SJCRH30 (cell line): ENCODE measurements at regions not wholly inside any gene's neighbourhood (a gene's known extent, or its start where the extent isn't known, plus 50 kb on each side); places are given as distances from the start of the nearest gene placed in this dataset.
A peak's percentile ranks its signal among the peaks of the same experiment; 100 is the strongest.

Experiments
- DNase-seq, 2 experiments: peaks; one replicate each; pipeline ENCODE4 v3.0.0-alpha.2; 2015 to 2020
- H3K27ac ChIP-seq: fragments of 250-450 bp; sonication (Bioruptor Pico); 2 replicates; pipeline ENCODE4 v1.5.1; 2020; ENCODE audit warnings: mild to moderate bottlenecking, moderate library complexity
- H3K27me3 ChIP-seq: fragments of 250-450 bp; sonication (Bioruptor Pico); 2 replicates; pipeline ENCODE4 v1.5.1; 2020; ENCODE audit warnings: mild to moderate bottlenecking, moderate library complexity
- H3K36me3 ChIP-seq: fragments of 250-450 bp; sonication (Bioruptor Pico); 2 replicates; pipeline ENCODE4 v1.5.1; 2020; ENCODE audit warnings: mild to moderate bottlenecking, moderate library complexity
- H3K4me1 ChIP-seq: fragments of 250-450 bp; sonication (Bioruptor Pico); 2 replicates; pipeline ENCODE4 v1.5.1; 2020; ENCODE audit warnings: mild to moderate bottlenecking, moderate library complexity
- H3K4me3 ChIP-seq: fragments of 250-450 bp; sonication (Bioruptor Pico); 2 replicates; pipeline ENCODE4 v1.5.1; 2020; ENCODE audit warnings: mild to moderate bottlenecking, moderate library complexity
- H3K9me3 ChIP-seq: fragments of 250-450 bp; sonication (Bioruptor Pico); replicated peaks from 2 replicates; pipeline ENCODE4 v1.5.1; 2020; ENCODE audit warnings: mild to moderate bottlenecking, moderate library complexity

DNA sequence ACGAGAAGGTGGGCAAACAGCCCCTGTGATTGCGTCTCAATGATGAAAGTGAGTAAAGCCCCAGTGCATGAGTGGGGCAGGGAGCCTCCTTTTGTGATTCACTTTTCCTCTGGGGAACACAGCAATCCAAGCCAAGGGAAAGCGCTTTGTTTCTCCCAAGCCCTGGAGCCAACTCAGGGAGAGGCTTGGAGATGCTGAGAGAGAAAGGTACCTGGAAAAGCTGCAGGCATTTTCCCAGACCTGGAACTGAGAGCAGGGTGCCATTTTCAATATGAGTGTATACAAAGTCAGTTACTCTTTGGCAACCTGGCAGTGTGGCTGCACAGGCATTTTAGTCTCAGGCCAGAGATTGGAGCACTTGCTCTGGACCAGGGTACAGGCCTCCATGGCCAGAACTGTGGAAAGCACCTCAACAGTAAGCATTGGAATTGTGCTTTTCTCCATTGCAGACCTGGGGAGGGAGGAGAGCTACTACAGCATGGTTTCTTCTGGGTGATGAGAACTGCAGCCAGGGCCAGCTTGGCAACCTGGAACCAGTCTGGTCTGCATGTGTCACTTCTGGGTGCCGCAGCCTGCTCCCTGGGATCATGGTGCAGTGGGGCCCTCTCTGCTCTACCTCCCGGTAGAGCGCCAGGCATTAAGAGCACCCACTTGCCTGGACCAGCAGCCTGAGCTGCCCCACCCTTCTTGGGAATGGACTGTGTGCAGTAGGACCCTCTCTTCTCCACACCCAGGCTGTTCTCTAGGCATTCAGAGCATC is 89.0 kb upstream of the CDH5 start:
- no peak overlapping the region for H3K4me3 ChIP-seq
- no peaks in the 10 kb centered on the region for H3K36me3 ChIP-seq
- H3K4me1 ChIP-seq = peaks cover 6% of the 10 kb centered on the region; the same call in 1 of the 2 replicates
- no peak for DNase-seq
- no peaks in the 10 kb centered on the region for H3K27me3 ChIP-seq
- H3K9me3 ChIP-seq = peaks cover 21% of the 10 kb centered on the region
- H3K27ac ChIP-seq = no peak overlapping the region

DNA sequence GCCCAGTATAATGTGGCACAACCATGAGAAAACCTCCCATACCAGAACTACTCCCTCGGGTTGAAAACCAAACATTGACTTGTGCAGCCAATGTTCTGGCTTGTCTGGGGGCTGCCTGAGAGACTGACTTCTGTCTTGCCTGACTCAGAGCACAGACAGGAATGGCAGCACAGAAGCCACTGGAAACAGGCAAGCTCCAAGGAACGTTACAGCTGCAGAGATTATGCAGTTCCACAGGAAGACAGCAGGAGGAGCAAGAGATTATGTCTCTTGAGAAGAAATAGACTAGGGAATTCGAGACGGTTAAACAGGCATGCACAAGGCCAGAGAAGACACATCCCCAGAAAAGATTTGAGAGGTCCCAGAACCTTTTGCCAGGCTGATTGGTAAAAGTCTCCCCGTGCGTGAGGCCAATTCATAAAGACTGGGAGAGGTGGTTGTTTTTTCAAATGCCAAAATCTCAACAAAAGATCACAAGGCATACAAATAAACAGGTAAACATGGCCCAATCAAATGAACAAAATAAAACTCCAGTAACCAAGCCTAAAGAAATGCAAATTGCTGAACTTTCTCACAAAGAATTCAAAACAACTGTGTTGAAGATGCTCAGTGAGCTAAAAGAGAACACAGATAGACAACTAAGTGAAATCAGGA is 90.6 kb upstream of the CDH5 start:
- H3K4me1 ChIP-seq = peaks cover 10% of the 10 kb centered on the region
- DNase-seq = peak; percentile 68 to 88
- no peak overlapping the region for H3K27ac ChIP-seq
- no peaks in the 10 kb centered on the region for H3K36me3 ChIP-seq
- H3K4me3 ChIP-seq = no peak overlapping the region
- peaks cover 21% of the 10 kb centered on the region for H3K9me3 ChIP-seq
- H3K27me3 ChIP-seq = no peaks in the 10 kb centered on the region

DNA sequence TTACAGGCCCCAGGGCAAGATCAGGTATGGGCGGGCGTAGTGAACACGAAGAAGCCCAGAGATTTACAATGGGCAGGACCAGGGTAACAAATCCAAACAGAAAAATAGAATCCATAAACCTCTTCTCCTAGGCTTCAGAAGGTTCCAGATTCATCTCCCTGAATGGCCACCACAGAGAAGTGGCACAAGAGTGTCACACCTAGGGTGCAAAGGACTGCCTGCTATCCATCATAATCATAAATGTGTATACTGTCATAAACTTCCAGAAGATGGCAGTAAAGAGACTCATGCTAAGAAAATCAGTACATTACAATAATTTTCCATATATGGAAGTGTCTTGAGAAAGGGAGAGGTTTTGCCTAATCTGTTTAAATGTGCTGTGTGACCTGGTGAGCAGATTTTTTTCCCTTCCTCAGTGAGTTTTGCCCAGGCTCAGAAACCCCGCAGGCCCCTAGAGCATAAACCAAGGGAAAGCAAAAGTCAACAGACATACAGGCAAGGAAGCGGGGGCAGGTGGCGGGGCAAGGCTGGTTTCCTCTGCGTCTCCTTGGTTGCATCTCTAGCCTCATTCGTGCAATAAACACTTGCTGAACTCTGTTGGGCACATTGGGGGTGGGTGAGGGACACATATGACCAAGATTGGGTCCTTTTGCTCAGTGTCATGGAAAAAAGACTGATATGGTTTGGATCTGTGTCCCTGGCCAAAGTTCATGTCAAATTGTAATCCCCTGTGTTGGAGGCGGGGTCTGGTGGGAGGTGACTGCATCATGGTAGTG is 92.0 kb upstream of the CDH5 start:
- Histone ChIP-seq H3K4me1 (peaks cover 14% of the 10 kb centered on the region), H3K27ac (no peak overlapping the region), H3K27me3 (no peaks in the 10 kb centered on the region), H3K36me3 (no peaks in the 10 kb centered on the region), H3K9me3 (peaks cover 15% of the 10 kb centered on the region), H3K4me3 (no peak overlapping the region)
- DNase-seq = peak in 1 of 2 experiments; percentile 65

DNA sequence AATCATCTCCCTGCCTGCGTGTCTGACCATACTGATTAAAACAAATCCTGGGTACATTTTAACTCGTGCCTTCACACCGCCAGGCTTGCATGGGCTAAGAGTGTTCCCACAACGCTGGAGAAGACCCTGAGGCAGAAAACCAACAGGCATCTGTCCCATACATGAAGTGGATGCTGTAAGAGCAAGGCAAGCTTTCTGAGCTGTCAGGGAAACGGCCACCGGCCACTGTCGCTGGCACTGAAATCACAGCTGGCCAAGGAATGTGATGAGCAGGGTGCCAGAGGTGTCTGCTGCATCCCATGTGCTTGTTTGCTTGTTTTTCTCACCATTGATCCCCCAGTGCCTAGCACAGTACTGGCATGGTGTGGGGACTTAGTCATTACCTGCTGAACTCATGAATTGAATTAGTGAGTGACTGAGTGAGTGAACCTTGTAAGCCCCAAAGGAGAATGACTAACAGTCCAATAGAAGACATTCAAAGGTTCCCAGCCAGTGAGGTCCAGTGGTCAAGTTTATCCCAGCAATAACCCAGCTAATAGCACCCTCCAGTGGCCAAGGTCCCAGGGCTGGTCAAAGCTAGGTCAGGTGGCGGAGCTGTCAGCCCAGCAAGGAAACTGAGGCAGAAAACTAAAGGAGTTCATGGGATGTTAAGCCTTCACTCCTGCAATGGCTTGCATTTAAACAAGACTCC is 92.7 kb upstream of the CDH5 start:
- Histone ChIP-seq H3K27ac (no peak overlapping the region; the same call in 1 of the 2 replicates), H3K4me3 (no peak overlapping the region), H3K9me3 (peaks cover 8% of the 10 kb centered on the region; the same call in 1 of the 2 replicates), H3K4me1 (peaks cover 21% of the 10 kb centered on the region), H3K36me3 (no peaks in the 10 kb centered on the region), H3K27me3 (no peaks in the 10 kb centered on the region)
- peak; percentile 51 to 71 for DNase-seq

DNA sequence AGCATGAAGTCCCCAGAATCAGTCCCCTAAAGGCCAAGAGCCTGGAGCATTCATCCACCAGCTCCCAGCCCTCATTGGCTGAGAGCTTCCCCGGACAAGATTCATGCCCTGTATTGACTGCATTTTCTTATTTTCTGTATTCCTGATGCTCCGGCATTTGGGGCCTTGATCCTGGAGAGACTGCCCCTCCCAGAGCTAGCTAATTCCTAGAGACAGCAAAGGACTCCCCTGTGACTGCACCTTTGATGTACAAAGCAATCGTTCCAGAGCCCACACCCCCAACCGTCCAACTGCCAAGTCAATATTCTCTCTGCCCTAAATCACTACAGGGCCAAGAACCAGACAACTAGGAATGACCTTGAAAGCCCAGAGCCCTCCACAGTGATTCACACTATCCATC is 93.4 kb upstream of the CDH5 start:
- DNase-seq = no peak
- Histone ChIP-seq H3K27ac (no peak overlapping the region), H3K4me3 (no peak overlapping the region), H3K27me3 (no peaks in the 10 kb centered on the region), H3K36me3 (no peaks in the 10 kb centered on the region), H3K9me3 (peaks cover 7% of the 10 kb centered on the region; the same call in 1 of the 2 replicates), H3K4me1 (peaks cover 29% of the 10 kb centered on the region)

DNA sequence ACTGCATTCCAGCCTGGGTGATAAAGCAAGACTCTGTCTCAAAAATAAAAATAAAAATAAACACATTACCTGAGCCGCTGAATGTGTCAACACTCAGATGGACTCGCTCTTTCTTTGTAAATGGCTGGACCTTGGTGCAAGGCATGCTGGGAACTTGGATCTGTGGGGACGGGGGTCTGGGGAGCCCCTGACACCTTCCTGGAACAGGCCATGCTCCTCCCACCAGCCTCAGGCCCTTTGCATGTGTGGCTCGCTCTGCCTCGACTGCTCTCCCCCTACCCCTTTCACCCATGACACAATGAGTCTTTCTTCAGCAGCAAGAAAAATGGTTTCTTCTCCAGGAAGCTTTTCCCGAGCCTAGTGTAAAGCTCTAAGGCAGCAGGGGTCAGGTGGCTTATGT is 94.0 kb upstream of the CDH5 start:
- Histone ChIP-seq H3K27ac (no peak overlapping the region), H3K27me3 (no peaks in the 10 kb centered on the region)
- DNase-seq = no peak

DNA sequence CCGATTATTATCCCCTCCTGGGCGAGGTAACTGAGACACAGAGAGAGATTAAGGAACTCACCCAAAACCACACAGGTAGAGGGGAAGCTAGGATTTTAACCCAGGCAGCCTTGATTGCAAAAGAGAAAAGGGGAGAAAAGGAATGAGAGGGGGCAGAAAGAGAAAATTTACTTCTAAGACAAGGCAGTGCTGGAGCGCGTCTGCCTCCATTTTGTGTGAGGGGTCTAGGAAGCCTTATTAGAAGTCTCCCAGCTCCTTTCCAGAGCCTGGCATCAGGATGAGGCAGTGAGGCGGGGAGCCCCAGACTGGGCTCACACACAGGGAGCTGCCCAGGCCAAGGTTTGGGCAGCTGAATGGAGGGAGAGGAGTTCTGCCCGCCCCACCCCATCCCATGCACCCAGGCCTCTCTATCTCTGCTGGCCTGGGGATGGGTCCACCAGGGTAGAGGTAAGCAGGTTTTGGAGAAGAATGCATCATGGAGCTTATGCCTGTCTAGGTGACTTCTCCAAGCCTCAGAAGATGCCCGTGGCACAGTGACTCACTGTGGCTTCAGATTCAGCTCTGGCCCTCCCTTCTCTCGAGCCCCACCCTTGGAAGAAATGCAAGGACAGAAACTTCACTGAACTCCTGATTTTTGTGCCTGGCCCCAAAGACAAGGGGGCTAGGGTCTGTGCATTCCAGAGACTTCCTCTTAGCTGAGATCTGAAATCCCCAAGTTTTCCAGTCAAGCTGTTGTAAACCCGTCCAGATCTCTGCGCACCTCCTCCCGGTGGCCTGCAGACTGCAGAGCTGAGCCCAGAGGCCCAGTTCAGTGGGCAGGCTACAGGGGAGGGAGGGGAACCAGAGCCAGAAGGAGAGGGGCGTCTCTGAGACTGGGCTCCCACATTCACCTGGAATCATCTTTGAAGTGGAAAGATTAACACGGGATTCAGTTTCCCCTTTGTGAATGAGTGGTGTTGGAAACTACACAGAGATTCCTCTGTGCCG is 95.1 kb upstream of the CDH5 start:
- no peaks in the 10 kb centered on the region for H3K36me3 ChIP-seq
- H3K4me3 ChIP-seq = no peak overlapping the region
- DNase-seq = peak in 1 of 2 experiments; percentile 10

More for the DNA sequence above, 94.0 kb upstream of the CDH5 start:
- Histone ChIP-seq H3K4me1 (peaks cover 35% of the 10 kb centered on the region), H3K9me3 (peaks cover 7% of the 10 kb centered on the region; the same call in 1 of the 2 replicates), H3K4me3 (no peak overlapping the region), H3K36me3 (no peaks in the 10 kb centered on the region)

DNA sequence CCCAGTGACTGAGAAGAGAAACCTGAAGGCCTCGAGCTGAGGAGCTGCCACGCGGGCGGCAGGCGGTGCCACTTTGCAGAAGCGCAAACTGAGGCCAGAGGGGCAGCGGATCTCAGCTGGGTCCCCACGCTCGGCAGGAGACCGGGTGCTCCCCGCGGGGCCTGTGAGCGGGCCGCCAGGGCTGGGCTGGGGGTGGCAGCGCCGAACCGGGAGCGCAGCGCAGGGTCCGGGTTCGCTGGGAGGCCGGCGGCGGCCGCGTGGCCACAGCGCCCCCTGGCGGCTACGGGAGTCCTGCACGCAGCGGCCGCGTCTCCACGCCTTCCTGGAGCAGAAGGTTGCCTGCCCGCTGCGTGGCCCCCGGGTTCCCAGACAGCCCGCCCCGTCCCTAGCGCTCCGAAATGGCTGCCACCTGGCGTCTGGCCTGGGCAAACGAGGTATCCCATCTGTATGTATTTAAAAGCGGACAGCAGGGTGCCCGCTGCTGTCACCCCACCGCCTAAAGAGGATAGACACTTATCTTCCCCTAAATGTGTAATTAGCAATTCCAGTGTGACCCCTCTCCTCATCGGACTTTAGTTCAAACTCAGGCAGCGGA is 96.1 kb upstream of the CDH5 start:
- Histone ChIP-seq H3K27ac (peak overlapping the region; percentile 70), H3K4me3 (peak overlapping the region; percentile 41), H3K27me3 (no peaks in the 10 kb centered on the region), H3K36me3 (no peaks in the 10 kb centered on the region), H3K9me3 (no peaks in the 10 kb centered on the region), H3K4me1 (peaks cover 51% of the 10 kb centered on the region)
- peak; percentile 87 to 92 for DNase-seq

More for the DNA sequence above, 95.1 kb upstream of the CDH5 start:
- Histone ChIP-seq H3K9me3 (peaks cover 3% of the 10 kb centered on the region; the same call in 1 of the 2 replicates), H3K4me1 (peaks cover 46% of the 10 kb centered on the region), H3K27ac (peak overlapping the region; percentile 70; the same call in 1 of the 2 replicates), H3K27me3 (no peaks in the 10 kb centered on the region)

DNA sequence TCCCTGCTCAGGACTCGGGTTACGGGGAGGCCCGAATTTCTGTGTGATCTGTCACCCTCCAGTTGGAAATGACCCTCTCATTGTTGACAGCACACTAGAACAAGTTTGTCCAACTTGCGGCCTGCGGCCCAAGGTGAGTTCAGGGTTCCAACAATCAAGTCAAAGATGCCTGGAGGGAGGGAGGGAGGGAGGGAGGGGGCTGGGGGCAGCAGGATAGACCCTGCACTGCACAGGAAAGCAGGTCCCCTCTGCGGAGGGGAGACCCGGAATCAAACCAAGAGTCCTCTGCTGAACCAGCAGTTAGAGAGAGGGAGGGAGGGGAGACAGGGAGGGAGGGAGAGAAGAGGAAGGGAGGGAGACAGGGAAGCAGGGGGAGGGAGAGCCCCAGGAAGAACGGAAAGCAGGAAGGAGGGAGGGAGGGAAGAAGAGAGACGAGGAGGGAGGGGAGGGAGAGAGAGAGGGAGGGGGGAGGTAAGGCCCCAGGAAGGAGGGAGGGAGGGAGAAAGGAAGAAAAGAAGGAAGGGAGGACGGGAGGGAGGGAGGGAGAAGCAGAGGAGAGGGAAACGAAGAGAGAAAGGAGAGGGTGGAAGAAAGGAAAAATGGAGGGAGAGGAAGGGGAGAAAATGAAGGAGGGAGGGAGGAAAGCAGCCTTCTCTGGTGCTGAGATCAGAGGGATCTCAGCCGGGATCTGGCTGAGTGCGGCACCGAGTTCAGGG is 96.7 kb upstream of the CDH5 start:
- Histone ChIP-seq H3K27me3 (no peaks in the 10 kb centered on the region), H3K27ac (peak overlapping the region; percentile 70), H3K4me1 (peaks cover 58% of the 10 kb centered on the region), H3K36me3 (no peaks in the 10 kb centered on the region), H3K9me3 (no peaks in the 10 kb centered on the region), H3K4me3 (peak overlapping the region; percentile 41)
- peak; percentile 50 to 65 for DNase-seq

DNA sequence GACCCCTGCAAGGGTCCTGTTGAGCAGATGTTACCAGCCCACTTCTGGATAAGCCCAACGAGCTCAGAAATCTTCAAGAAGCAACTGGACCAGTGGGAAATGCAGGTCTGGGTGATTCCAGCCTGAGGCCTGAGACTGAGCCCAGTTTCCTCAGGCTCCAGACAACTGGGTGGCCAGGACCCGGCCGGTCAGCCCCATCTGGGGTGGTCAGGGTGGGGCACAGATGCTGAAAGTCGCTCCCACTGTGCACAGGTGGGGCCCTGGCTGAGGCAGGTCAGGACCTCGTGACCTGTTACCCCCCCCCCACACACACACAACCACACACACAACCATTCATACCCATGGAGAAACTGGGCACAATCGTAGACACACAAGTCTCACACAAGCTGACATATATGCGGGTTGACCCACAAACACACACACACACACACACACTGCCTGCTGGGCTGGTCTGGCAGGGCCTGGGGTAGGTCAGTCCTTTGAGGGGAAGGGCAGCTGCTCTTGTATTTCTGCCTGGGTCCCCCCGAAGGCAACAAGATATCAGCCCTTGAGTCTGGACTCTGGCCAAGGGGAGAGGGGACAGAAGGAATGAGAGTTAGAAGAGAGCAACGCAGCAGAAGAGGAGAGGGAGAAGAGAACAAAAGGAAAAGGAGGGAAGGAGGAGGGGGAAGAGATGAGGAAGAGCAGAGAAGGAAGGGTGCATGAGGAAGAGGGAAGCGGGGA is 99.0 kb upstream of the CDH5 start:
- no peaks in the 10 kb centered on the region for H3K9me3 ChIP-seq
- DNase-seq = peak; percentile 80 to 89
- H3K36me3 ChIP-seq = no peaks in the 10 kb centered on the region
- peaks cover 74% of the 10 kb centered on the region for H3K4me1 ChIP-seq
- H3K27me3 ChIP-seq = no peaks in the 10 kb centered on the region
- H3K27ac ChIP-seq = peak overlapping the region; percentile 56
- H3K4me3 ChIP-seq = no peak overlapping the region

DNA sequence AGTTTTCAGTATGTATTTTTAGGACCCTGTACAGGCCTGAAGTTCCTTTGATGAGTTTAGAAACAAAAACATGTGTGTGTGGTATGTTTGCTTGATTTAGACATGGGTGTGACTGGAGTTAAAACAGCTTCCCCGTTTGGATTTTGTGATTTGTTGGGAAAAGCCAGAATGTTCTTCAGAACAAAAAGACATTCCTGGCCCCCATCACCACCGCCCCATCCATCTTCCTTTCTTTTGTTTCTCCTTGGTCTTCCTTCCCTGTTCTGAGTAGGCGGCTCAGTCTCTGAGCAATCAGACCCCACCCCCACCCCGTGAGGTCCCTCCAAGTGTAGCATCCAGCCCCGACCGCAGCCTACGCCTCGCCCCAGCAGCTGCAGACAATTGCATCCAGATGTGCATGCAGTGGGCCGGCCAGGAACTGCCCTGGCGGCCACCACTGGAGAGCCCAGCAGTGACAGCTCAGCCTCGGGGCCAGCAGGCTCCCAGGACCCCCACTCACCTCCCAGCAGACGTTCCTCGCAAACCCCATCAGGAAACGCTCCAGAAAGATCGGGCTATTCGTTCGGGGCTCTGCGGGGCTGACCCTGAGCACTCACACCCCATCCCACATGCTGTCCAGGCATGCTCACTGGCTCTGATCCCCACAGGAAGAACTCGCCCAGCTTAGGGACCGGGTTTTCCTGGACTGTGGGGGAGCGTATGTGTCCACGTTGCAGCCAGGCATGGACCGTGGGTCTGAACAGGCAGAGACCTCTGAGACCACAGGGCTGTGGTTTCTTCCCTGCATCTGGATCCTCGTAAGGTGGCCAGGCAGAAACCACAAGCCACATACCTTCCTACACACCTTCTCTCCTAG is 99.8 kb upstream of the CDH5 start:
- Histone ChIP-seq H3K9me3 (no peaks in the 10 kb centered on the region), H3K4me1 (peaks cover 82% of the 10 kb centered on the region), H3K27me3 (no peaks in the 10 kb centered on the region), H3K36me3 (no peaks in the 10 kb centered on the region), H3K4me3 (peak overlapping the region; percentile 21), H3K27ac (peak overlapping the region; percentile 56)
- peak; percentile 80 to 84 for DNase-seq
